ENCODE measurements at regions not wholly inside any gene's neighbourhood (a gene's known extent, or its start where the extent isn't known, plus 50 kb on each side); places are given as distances from the start of the nearest gene placed in this dataset.

- Histone ChIP-seq H3K36me3 (ENCODE audit: low read depth) (no peaks in the 10 kb centered on the region), H3K9me2 (ENCODE audit: insufficient read depth) (no peaks in the 10 kb centered on the region), H4K20me1 (ENCODE audit: insufficient read depth) (no peaks in the 10 kb centered on the region), H3K4me1 (replicated peaks; ENCODE audit: insufficient read depth) (peaks cover 3% of the 10 kb centered on the region; the same call in 1 of the 2 replicates), H3F3A (ENCODE audit: insufficient read depth, low read depth) (no peaks in the 10 kb centered on the region; the same call in 1 of the 2 replicates), H3K9me3 (ENCODE audit: insufficient read depth, low read depth) (no peaks in the 10 kb centered on the region), H3K79me2 (ENCODE audit: low read depth) (no peaks in the 10 kb centered on the region), H3K4me2 (peak overlapping the region; percentile 53), H3K27me3 (ENCODE audit: insufficient read depth, low read depth) (no peaks in the 10 kb centered on the region), H3K27ac (0 out of 2 replicates have a peak overlapping the region, but pooled peaks have one; percentile 20), H3K4me3 (peak overlapping the region; percentile 26; the same call in 1 of the 2 replicates), H2AFZ (peak overlapping the region; percentile 64; the same call in 1 of the 2 replicates)
- intact Hi-C loops (cut with micrococcal nuclease; ENCODE audit: unreplicated experiment), result no loop called here
- no peak for TF ChIP-seq EZH2 (IDR thresholded peaks at IDR 0.05; ENCODE audit: low read depth)
- no peak for TF ChIP-seq CTCF (conservative IDR thresholded peaks at IDR 0.05)
- DNase-seq, result peak; percentile 8 to 72
- no TSS peak for BruUV-seq (replicated peaks)
- ChIA-PET CTCF (no interaction called here), POLR2A (ENCODE audit: unreplicated experiment) (interaction anchor here (0.7 kb wide), 1 partner anchor 1224 kb away, joined by 3 read pairs; no protein-coding TSS in a partner anchor)
These were observed 374.8 kb upstream of the AKR1E2 start for GRCh38 chr10:4450981-4451908.

GRCh38 chr10:4450169-4450568 is 375.8 kb upstream of the AKR1E2 start:
- Histone ChIP-seq H3F3A (ENCODE audit: insufficient read depth, low read depth) (no peaks in the 10 kb centered on the region; the same call in 1 of the 2 replicates), H3K9me3 (ENCODE audit: insufficient read depth, low read depth) (peaks cover 1% of the 10 kb centered on the region; the same call in 1 of the 2 replicates), H3K9me2 (ENCODE audit: insufficient read depth) (no peaks in the 10 kb centered on the region), H3K36me3 (ENCODE audit: low read depth) (no peaks in the 10 kb centered on the region), H3K27me3 (ENCODE audit: insufficient read depth, low read depth) (no peaks in the 10 kb centered on the region), H3K79me2 (ENCODE audit: low read depth) (no peaks in the 10 kb centered on the region), H3K4me2 (no peak overlapping the region), H3K27ac (no peak overlapping the region), H3K4me1 (replicated peaks; ENCODE audit: insufficient read depth) (peaks cover 3% of the 10 kb centered on the region; the same call in 1 of the 2 replicates), H4K20me1 (ENCODE audit: insufficient read depth) (no peaks in the 10 kb centered on the region), H3K4me3 (no peak overlapping the region), H2AFZ (no peak overlapping the region)
- intact Hi-C loops (cut with micrococcal nuclease; ENCODE audit: unreplicated experiment), result no loop called here
- DNase-seq, result no peak
- no peak for TF ChIP-seq EZH2 (IDR thresholded peaks at IDR 0.05; ENCODE audit: low read depth)
- ChIA-PET CTCF (no interaction called here), POLR2A (ENCODE audit: unreplicated experiment) (interaction anchor here (0.6 to 0.7 kb wide), 2 partner anchors 51 to 96 kb away, joined by 3 read pairs; no protein-coding TSS in a partner anchor)
- no TSS peak for BruUV-seq (replicated peaks)

- Histone ChIP-seq H3F3A (ENCODE audit: insufficient read depth, low read depth) (no peaks in the 10 kb centered on the region; the same call in 1 of the 2 replicates), H3K27ac (no peak overlapping the region), H3K27me3 (ENCODE audit: insufficient read depth, low read depth) (no peaks in the 10 kb centered on the region), H3K9me3 (ENCODE audit: insufficient read depth, low read depth) (peaks cover 12% of the 10 kb centered on the region; the same call in 1 of the 2 replicates), H3K79me2 (ENCODE audit: low read depth) (no peaks in the 10 kb centered on the region), H3K4me2 (no peak overlapping the region), H3K36me3 (ENCODE audit: low read depth) (no peaks in the 10 kb centered on the region), H2AFZ (no peak overlapping the region), H3K9me2 (ENCODE audit: insufficient read depth) (no peaks in the 10 kb centered on the region), H4K20me1 (ENCODE audit: insufficient read depth) (no peaks in the 10 kb centered on the region), H3K4me3 (no peak overlapping the region), H3K4me1 (replicated peaks; ENCODE audit: insufficient read depth) (peaks cover 3% of the 10 kb centered on the region; the same call in 1 of the 2 replicates)
- TF ChIP-seq CTCF (conservative IDR thresholded peaks at IDR 0.05), result no peak
- no peak for TF ChIP-seq EZH2 (IDR thresholded peaks at IDR 0.05; ENCODE audit: low read depth)
- DNase-seq, result no peak
- intact Hi-C loops (cut with micrococcal nuclease; ENCODE audit: unreplicated experiment), result no loop called here
- ChIA-PET POLR2A (ENCODE audit: unreplicated experiment) (no interaction called here), CTCF (no interaction called here)
- BruUV-seq (replicated peaks), result no TSS peak
These were observed 378.0 kb upstream of the AKR1E2 start for GRCh38 chr10:4448030-4448429.
